ENCODE measurements at regions not wholly inside any gene's neighbourhood (a gene's known extent, or its start where the extent isn't known, plus 50 kb on each side); places are given as distances from the start of the nearest gene placed in this dataset.

DNA sequence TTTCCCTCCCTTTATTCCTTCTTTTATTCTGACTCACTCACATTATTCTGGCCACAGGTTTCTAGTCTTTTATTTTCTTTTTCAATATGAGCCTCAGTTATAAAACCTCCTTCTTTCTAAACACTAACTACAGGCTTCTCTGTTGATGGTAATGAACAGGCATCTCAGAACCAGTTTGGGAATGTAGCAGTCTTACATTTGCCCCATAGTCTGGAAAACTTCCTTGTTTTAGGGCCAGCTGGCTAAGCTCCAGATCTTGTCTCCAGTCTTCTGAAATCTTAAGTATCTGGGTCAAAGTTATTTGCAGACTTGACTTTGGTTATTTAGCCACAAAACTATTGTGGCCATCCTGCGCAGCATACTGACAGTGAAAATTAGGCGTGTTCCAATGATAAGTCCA lies 97.0 kb upstream of the MAN1A1 start:
- peaks cover 10% of the 10 kb centered on the region for H3K9me3 Mint-ChIP-seq
- H3K4me1 ChIP-seq (ENCODE audit: control insufficient read depth, insufficient read depth, low read length), result no peaks in the 10 kb centered on the region
- no peak for TF ChIP-seq CTCF (conservative IDR thresholded peaks at IDR 0.05)
- no peaks in the 10 kb centered on the region for H3K36me3 ChIP-seq (ENCODE audit: control insufficient read depth, insufficient read depth, low read length)
- H3K27me3 Mint-ChIP-seq (ENCODE audit: insufficient read depth), result peaks cover 4% of the 10 kb centered on the region
- no peak overlapping the region for H3K4me3 ChIP-seq (ENCODE audit: low read length)
- peaks cover 11% of the 10 kb centered on the region for H3K4me1 Mint-ChIP-seq
- WGBS, 2 experiments (ENCODE audit: insufficient coverage in 1 of 2, insufficient read length in 1 of 2), result 97 to 100% methylated on average over 1 to 2 of the region's 2 CpGs
- no peak overlapping the region for H3K9ac ChIP-seq (ENCODE audit: extremely low read depth, low read length, poor library complexity, severe bottlenecking)
- peaks cover 3% of the 10 kb centered on the region for H3K36me3 Mint-ChIP-seq (ENCODE audit: low read depth)
- H3K27ac ChIP-seq (ENCODE audit: low read depth, low read length), result no peak overlapping the region
- H3K4me3 Mint-ChIP-seq, result no peak overlapping the region
- H3K9me3 ChIP-seq (ENCODE audit: control insufficient read depth, low read length), result peaks cover 13% of the 10 kb centered on the region
- H3K27ac Mint-ChIP-seq, result no peak overlapping the region
- H3K27me3 ChIP-seq (ENCODE audit: control insufficient read depth, insufficient read depth, low read length, poor library complexity, severe bottlenecking), result no peaks in the 10 kb centered on the region
- DNase-seq, result no peak

DNA sequence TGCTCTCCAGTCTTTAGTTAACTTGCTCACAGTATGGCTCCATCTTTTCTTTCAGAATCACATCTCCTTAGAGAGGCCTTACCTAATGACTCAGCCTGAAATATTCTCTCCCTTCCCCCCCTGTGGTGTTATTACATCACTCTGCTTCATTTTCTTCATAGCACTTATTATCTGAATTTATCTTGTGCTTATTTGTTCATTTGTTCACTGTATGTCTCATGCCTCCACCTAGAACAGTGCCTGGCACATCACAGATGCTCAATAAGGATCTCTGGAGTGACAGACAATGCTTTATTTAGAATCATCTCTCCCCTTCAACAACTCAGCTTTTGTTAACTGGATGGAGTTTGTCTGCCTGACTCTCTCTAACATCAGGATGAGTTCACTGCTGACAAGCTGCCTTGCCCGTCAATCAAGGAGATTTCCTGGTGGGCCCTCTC lies 96.6 kb upstream of the MAN1A1 start:
- WGBS, 2 experiments (ENCODE audit: insufficient coverage in 1 of 2, insufficient read length in 1 of 2), result 89 to 92% methylated on average over 1 of the region's 1 CpG
- no peak overlapping the region for H3K9ac ChIP-seq (ENCODE audit: extremely low read depth, low read length, poor library complexity, severe bottlenecking)

GRCh38 chr6:119445666-119446065 lies 96.1 kb upstream of the MAN1A1 start:
- TF ChIP-seq CTCF (conservative IDR thresholded peaks at IDR 0.05), result no peak
- H3K36me3 ChIP-seq (ENCODE audit: control insufficient read depth, insufficient read depth, low read length), result no peaks in the 10 kb centered on the region
- no peaks in the 10 kb centered on the region for H3K27me3 ChIP-seq (ENCODE audit: control insufficient read depth, insufficient read depth, low read length, poor library complexity, severe bottlenecking)
- H3K9me3 Mint-ChIP-seq, result peaks cover 15% of the 10 kb centered on the region
- 69 to 84% methylated on average over 4 of the region's 4 CpGs for WGBS, 2 experiments (ENCODE audit: insufficient coverage in 1 of 2, insufficient read length in 1 of 2)
- H3K4me3 ChIP-seq (ENCODE audit: low read length), result no peak overlapping the region
- DNase-seq, result peak; percentile 46
- no peak overlapping the region for H3K27ac ChIP-seq (ENCODE audit: low read depth, low read length)
- H3K27me3 Mint-ChIP-seq (ENCODE audit: insufficient read depth), result peaks cover under 1% of the 10 kb centered on the region
- H3K9me3 ChIP-seq (ENCODE audit: control insufficient read depth, low read length), result peaks cover 17% of the 10 kb centered on the region
- H3K27ac Mint-ChIP-seq, result no peak overlapping the region
- no peak overlapping the region for H3K9ac ChIP-seq (ENCODE audit: extremely low read depth, low read length, poor library complexity, severe bottlenecking)
- peaks cover 3% of the 10 kb centered on the region for H3K36me3 Mint-ChIP-seq (ENCODE audit: low read depth)
- H3K4me1 Mint-ChIP-seq, result peaks cover 11% of the 10 kb centered on the region
- no peak overlapping the region for H3K4me3 Mint-ChIP-seq
- H3K4me1 ChIP-seq (ENCODE audit: control insufficient read depth, insufficient read depth, low read length), result no peaks in the 10 kb centered on the region

More for the DNA sequence above, 96.6 kb upstream of the MAN1A1 start:
- DNase-seq, result no peak
- no peak overlapping the region for H3K4me3 ChIP-seq (ENCODE audit: low read length)
- H3K27me3 ChIP-seq (ENCODE audit: control insufficient read depth, insufficient read depth, low read length, poor library complexity, severe bottlenecking), result no peaks in the 10 kb centered on the region
- Mint-ChIP-seq H3K27me3 (ENCODE audit: insufficient read depth) (peaks cover 4% of the 10 kb centered on the region), H3K4me1 (peaks cover 11% of the 10 kb centered on the region), H3K36me3 (ENCODE audit: low read depth) (peaks cover 3% of the 10 kb centered on the region), H3K4me3 (no peak overlapping the region), H3K27ac (no peak overlapping the region), H3K9me3 (peaks cover 15% of the 10 kb centered on the region)
- TF ChIP-seq CTCF (conservative IDR thresholded peaks at IDR 0.05), result no peak
- peaks cover 13% of the 10 kb centered on the region for H3K9me3 ChIP-seq (ENCODE audit: control insufficient read depth, low read length)
- H3K36me3 ChIP-seq (ENCODE audit: control insufficient read depth, insufficient read depth, low read length), result no peaks in the 10 kb centered on the region
- no peaks in the 10 kb centered on the region for H3K4me1 ChIP-seq (ENCODE audit: control insufficient read depth, insufficient read depth, low read length)
- H3K27ac ChIP-seq (ENCODE audit: low read depth, low read length), result no peak overlapping the region
